ENCODE measurements at regions not wholly inside any gene's neighbourhood (a gene's known extent, or its start where the extent isn't known, plus 50 kb on each side); places are given as distances from the start of the nearest gene placed in this dataset.

DNA sequence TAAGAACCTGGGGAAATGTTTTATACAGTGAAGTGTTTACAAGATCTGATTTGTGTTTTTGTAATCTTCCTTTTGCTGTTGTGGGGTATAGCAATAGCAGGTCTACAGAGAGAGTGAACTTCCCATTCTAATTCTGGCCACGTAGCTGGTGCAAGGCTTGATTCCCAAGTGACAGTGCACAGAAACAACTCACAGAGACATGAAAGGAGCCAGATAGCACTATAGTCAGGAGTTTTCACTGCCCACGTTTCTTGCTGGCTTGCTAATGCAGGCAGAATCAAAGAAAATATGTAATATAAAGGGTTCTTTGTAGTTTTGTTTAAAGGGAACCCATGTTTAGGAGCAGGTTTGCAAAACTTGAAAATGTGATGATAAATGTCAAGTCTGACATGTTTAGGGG is 170.9 kb upstream of the IVNS1ABP start:
- TF ChIP-seq CTCF (IDR thresholded peaks at IDR 0.05) = no peak
- TF ChIP-seq POLR2A (IDR thresholded peaks at IDR 0.05) = no peak
